HG02938 (cell line): ENCODE measurements at regions not wholly inside any gene's neighbourhood (a gene's known extent, or its start where the extent isn't known, plus 50 kb on each side); places are given as distances from the start of the nearest gene placed in this dataset.
"Not testable (repeated sequence)": the region's sequence is repeated elsewhere in the genome, so short reads cannot be mapped to it uniquely, and the experiment has no call there.

ENCODE experiments used
- ATAC-seq: cut with Tn5 transposase; IDR thresholded peaks from one replicate; pipeline ENCODE4 v1.9.1; 2021; ENCODE audit warnings: mild to moderate bottlenecking, moderate library complexity; ENCODE audit not compliant: unreplicated experiment

DNA sequence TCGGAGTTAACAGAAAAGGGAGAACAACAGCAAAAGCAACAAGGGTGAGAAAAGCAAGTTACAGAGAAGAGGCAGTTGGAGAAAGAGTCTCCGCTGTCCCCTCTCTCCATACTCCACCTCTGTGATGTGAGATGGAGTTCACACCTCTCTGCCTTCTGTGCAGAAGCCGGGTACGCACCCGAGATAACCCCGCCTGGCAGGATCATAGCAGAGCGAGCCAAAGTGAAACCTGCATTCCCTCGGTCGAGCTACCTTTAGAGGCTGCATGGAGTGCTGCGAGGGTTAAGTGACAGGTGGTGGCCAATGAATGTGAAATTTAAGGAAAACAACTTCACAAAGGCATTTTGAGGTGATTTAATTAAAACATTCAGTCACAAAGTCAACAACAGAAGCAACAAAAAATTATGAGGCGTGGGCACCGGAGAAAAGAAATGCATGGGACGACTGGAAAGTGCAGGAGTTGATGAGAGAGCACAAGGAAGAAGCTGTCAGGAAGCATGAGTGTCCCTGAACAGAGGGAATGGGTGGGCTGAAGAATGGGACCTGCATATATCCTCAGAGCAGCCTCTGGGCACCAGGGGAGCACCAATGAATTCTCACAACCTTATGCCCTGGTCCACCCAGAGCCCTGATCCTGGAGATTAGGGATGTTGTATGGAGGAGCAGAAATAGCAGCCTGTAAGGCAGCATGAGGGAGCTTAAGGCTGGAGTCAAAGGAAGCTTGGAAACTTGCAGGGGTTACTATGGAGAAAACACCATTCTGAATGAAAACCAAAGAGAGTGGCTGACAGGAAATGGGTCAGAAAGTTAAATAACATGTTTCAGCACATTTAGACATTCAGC lies 208.3 kb downstream of the EMP1 start:
- no peak for ATAC-seq

DNA sequence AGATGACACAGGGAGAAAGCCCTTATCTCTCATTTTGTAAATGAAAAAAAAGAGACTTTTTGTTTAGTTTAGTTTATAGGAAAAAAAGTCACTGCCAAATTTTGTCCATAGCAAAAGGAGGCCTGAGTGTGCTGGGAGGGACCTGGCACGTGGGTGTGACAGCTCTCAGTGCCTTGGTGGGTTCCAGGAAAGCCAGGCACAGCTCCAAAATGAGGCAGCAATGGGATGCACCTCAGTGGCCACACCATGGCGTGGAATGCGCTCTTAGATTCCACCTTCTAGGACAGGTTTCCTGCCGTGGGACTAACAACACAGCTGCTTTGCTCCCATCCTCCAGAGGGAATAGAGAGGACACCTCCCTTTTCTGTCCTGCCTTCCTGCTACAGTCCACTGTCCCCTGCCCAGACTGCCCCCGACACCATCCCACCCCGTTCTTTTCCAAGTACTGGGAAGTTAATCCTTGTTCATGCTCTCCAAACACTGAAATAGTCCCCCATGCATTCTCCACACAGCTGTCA lies 207.6 kb downstream of the EMP1 start:
- no peak for ATAC-seq

GRCh38 chr12:13391375-13391774 lies 194.8 kb downstream of the EMP1 start:
- ATAC-seq: not testable (repeated sequence)

GRCh38 chr12:13390918-13391317 lies 194.4 kb downstream of the EMP1 start:
- no peak for ATAC-seq

GRCh38 chr12:13390381-13390861 lies 193.9 kb downstream of the EMP1 start:
- no peak for ATAC-seq

DNA sequence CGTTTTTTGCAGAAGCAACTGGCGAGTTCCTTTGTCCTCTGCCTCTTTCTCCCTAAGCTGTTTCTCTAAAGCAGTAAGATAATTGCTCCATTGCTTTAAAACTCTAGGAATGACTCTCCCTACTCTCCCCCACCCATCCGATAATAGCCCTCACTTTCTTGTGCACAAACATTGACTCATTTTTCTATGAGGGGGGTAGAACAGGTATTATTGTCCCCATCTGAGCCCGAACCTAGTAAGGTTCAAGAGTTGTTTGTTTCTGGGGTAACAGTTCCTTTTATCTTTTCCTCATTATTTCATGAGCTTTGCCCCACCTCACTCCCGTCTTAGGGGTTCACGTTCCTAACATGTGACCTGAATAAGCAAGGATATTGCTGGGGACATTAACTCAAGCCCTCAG lies 190.6 kb downstream of the EMP1 start:
- no peak for ATAC-seq

GRCh38 chr12:13386323-13387039 lies 190.0 kb downstream of the EMP1 start:
- no peak for ATAC-seq

- no peak for ATAC-seq
These were observed 186.9 kb downstream of the EMP1 start for GRCh38 chr12:13383379-13383778.

DNA sequence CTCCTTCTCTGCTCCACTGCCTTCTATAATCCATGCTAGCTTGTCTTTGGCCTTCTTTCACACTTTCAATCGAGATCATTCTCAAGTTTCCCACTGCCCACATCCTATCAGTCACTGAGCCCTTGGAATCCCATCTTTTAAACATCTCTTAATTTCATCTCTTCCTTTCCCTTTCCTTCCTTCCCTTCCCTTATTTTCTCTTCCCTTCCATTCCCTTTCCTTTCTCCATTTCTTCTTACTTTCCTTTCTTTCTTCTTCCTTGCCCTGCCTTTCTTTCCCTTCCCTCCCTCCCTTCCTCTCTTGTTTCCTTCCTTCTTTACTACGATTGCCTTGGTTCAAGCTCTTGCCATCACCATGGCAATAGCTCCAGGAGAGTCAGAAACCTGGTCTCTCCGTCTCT lies 183.8 kb downstream of the EMP1 start:
- ATAC-seq: no peak

DNA sequence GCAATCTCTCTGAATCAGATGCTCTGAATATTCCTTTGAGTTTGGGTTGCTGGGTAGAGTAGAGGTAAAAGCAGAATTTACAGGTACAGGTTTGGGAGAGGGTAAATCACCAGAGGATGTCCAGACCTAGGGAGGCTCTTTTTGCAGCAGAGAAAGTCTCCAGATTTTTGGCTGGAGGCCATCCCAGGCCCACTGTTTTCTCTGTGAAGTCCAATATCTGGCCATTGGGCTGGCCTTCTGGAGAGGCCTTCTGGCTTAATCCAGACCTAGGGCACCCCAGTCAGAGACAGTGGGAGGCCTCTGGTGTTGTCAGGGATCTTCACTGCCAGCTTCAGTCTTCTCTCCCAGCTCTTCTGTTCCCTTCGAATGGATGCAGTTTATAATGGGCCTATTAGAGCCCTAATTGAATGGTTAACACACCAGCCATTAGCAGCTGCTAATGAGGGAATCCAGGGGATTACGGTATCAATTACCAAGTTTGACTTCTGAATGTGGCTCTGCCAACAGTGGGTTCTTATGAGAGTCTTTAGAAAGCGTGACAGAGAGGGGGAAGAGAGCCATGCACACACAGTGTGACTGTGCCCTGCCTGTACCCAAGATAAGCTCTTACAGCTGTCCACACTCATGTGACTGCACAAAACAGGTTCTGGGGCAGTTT lies 183.1 kb downstream of the EMP1 start:
- no peak for ATAC-seq

- no peak for ATAC-seq
These were observed 181.2 kb downstream of the EMP1 start for GRCh38 chr12:13377698-13378097.

- ATAC-seq: no peak
These were observed 180.3 kb downstream of the EMP1 start for GRCh38 chr12:13376610-13377373.

- no peak for ATAC-seq
These were observed 179.2 kb downstream of the EMP1 start for GRCh38 chr12:13375583-13376345.

DNA sequence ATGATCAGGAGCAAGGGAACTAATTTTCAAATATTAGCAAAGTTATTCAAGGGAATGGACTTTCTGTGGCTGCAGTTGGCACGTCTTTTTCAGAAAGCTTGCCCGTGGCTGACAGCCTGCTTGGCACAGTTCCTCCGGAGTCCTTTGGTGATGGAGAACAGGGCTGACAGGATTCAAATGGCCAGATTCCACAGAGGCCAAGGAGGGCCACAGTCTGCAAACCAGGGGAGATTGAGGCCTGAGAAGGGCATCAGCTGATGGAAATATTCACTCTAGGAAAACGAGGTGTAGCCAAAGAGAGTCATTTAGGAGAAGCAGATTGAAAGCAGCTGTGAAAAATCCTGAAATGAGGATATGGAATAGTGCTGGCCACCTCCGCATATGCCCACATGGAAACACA lies 178.3 kb downstream of the EMP1 start:
- ATAC-seq: no peak

GRCh38 chr12:13373803-13374202 lies 177.3 kb downstream of the EMP1 start:
- ATAC-seq: no peak

DNA sequence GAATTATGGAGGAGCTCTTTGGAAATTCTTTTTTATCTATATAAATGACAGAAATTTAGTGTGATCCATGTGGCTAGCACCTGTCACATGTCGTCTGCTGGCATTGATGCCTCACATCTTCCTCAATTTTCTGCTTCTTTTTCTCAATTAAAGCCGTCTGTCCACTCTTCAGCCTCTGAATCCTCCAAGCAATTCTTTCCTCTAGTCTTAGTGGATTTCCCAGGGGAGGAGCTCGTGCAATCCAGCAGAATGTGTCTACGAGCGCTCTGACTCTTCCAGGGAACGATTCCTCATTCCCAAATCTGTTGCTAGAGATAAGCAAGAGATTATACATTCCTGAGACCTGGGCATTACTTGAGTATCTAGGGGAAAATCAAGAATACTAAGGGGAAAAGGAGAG lies 176.6 kb downstream of the EMP1 start:
- ATAC-seq: no peak

DNA sequence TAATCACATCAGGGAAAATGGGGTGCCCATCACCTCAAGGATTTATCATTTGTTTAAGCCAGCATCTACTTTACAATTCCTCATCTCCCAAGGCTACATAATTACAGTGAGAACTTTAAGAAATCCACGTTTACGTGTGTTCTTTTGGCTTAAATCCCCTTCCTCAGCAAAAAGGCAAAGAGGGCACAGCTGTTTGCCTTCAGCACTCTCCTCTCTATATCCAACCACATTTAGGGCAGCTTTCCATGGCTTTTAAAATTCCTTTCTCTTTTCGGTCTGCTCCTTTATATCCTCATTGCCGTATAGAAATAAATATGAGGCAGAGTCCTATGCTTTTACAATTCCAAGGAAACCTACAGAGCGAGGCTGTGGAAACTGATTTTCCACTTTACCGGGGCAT lies 175.9 kb downstream of the EMP1 start:
- no peak for ATAC-seq

DNA sequence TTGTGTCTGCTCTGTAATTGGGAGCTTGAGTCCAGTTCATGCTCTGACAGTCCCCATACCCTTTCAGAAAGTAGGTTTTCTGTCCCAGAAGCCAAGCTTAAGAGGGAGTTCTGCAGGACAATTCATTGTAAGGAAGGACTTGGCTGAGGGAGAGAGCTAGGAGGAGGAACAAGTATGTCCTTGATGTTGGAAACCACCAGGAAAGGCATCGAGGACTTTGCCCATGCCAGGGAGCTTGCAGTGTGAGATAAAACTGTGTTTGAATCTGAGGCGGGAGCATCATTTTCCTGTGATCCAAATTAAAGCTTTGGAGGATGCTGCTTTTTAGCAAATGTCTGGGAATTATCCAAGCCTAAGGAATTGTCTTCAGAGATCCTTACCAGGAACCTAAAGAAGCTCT lies 175.3 kb downstream of the EMP1 start:
- no peak for ATAC-seq

DNA sequence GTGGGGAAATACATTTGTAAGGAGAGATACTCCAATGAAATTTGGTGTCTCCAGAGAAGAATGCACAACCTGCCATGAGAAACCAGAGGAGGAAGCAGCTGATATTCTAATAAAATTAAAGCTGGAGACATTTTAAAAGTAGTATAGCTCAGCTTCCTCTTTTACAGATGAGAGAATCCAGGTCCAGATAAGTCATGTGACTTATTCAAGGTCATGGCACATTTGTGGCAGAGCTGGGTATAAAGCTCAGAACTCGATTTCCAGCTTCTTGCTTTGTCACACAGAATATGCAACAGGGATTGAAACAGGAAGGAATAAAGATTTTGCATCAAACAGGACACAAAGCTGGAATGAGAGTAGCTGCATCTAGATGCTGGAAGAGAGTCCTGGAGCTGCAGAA lies 174.8 kb downstream of the EMP1 start:
- no peak for ATAC-seq

DNA sequence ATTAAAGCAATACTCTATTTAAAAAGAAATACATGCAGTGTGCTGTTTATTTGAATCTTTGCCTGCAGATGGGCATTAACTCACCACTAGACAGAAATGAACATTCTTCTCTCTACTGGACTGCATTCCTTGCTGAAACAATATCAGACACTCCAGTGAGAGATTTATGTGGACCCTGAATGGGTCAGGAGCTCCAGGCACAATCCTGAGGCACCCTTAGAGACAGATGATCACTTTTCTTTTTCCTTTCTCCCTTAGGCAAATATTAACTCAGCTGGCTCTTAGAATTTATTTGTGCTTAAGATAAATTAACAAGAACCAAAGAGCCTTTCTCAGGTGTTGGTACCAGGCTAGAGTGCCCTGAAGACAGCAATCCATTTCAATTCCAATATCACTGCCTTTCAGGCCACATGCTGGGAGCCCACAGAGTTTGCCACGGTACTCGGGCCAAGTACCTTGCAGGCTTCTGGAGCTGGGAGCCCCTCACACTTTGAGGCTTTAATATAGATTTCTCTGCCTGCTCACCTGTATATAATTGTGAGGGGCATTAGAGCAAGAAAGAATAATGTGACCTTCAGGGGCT lies 173.0 kb downstream of the EMP1 start:
- ATAC-seq: no peak
